GM12875 (cell line): ENCODE measurements at regions not wholly inside any gene's neighbourhood (a gene's known extent, or its start where the extent isn't known, plus 50 kb on each side); places are given as distances from the start of the nearest gene placed in this dataset.

Source experiments
- H3K4me3 ChIP-seq: one replicate; pipeline ENCODE4 v1.5.1; 2011; ENCODE audit warnings: low read depth, low read length, control low read depth
- CTCF ChIP-seq: IDR thresholded peaks from 2 replicates; pipeline ENCODE4 v1.5.1; 2011; ENCODE audit warnings: low read depth, mild to moderate bottlenecking, control low read depth, inconsistent platforms, low read length, moderate library complexity, borderline replicate concordance; ENCODE audit not compliant: insufficient read depth

- no peak for TF ChIP-seq CTCF
- H3K4me3 ChIP-seq, result no peak overlapping the region
Observed at GRCh38 chr11:45021692-45022141, 71.0 kb upstream of the TP53I11 start.

- TF ChIP-seq CTCF, result no peak
- H3K4me3 ChIP-seq, result no peak overlapping the region
Observed at GRCh38 chr11:45022294-45023064, 71.8 kb upstream of the TP53I11 start.

GRCh38 chr11:45023065-45023365 lies 72.3 kb upstream of the TP53I11 start:
- H3K4me3 ChIP-seq, result no peak overlapping the region
- TF ChIP-seq CTCF, result no peak

- TF ChIP-seq CTCF, result no peak
- H3K4me3 ChIP-seq, result no peak overlapping the region
Observed at GRCh38 chr11:45024316-45024715, 73.6 kb upstream of the TP53I11 start.

- H3K4me3 ChIP-seq, result no peak overlapping the region
- no peak for TF ChIP-seq CTCF
Observed at GRCh38 chr11:45024846-45025588, 74.3 kb upstream of the TP53I11 start.

GRCh38 chr11:45025716-45026492 lies 75.2 kb upstream of the TP53I11 start:
- no peak for TF ChIP-seq CTCF
- H3K4me3 ChIP-seq, result no peak overlapping the region
